C4-2B (cell line): ENCODE measurements at regions not wholly inside any gene's neighbourhood (a gene's known extent, or its start where the extent isn't known, plus 50 kb on each side); places are given as distances from the start of the nearest gene placed in this dataset.
"Not testable (repeated sequence)": the region's sequence is repeated elsewhere in the genome, so short reads cannot be mapped to it uniquely, and the experiment has no call there.

Experiments
- CTCF ChIP-seq: fragments of 450-650 bp; conservative IDR thresholded peaks from 2 replicates; pipeline ENCODE4 v1.5.1; 2017; ENCODE audit warnings: mild to moderate bottlenecking
- ZFX ChIP-seq: fragments of 450-650 bp; IDR thresholded peaks from 2 replicates; pipeline ENCODE4 v1.6.1; 2017

GRCh38 chr4:118477826-118478225 lies 125.0 kb upstream of the PRSS12 start:
- not testable (repeated sequence) for TF ChIP-seq CTCF, ZFX
